ENCODE measurements at regions not wholly inside any gene's neighbourhood (a gene's known extent, or its start where the extent isn't known, plus 50 kb on each side); places are given as distances from the start of the nearest gene placed in this dataset.
A peak's percentile ranks its signal among the peaks of the same experiment; 100 is the strongest.

- H3K4me3 ChIP-seq (ENCODE audit: low read length), result no peak overlapping the region
- DNase-seq (ENCODE audit: low read depth), result no peak
- no peak for TF ChIP-seq CTCF (conservative IDR thresholded peaks at IDR 0.05; ENCODE audit: low read length)
Measured at GRCh38 chrX:30150196-30150895, 65.0 kb upstream of the MAGEB2 start.

- no peak for TF ChIP-seq CTCF (conservative IDR thresholded peaks at IDR 0.05; ENCODE audit: low read length)
- DNase-seq (ENCODE audit: low read depth), result no peak
- no peak overlapping the region for H3K4me3 ChIP-seq (ENCODE audit: low read length)
Measured at GRCh38 chrX:30151964-30152363, 63.4 kb upstream of the MAGEB2 start.

- DNase-seq (ENCODE audit: low read depth), result no peak
- no peak overlapping the region for H3K4me3 ChIP-seq (ENCODE audit: low read length)
- no peak for TF ChIP-seq CTCF (conservative IDR thresholded peaks at IDR 0.05; ENCODE audit: low read length)
Measured at GRCh38 chrX:30153175-30153880, 62.0 kb upstream of the MAGEB2 start.

GRCh38 chrX:30153881-30154260 lies 61.5 kb upstream of the MAGEB2 start:
- no peak overlapping the region for H3K4me3 ChIP-seq (ENCODE audit: low read length)
- TF ChIP-seq CTCF (conservative IDR thresholded peaks at IDR 0.05; ENCODE audit: low read length), result no peak
- peak; percentile 28 for DNase-seq (ENCODE audit: low read depth)

- H3K4me3 ChIP-seq (ENCODE audit: low read length), result no peak overlapping the region
- DNase-seq (ENCODE audit: low read depth), result no peak
- TF ChIP-seq CTCF (conservative IDR thresholded peaks at IDR 0.05; ENCODE audit: low read length), result no peak
Measured at GRCh38 chrX:30156009-30156408, 59.4 kb upstream of the MAGEB2 start.

GRCh38 chrX:30156880-30157560 lies 58.3 kb upstream of the MAGEB2 start:
- no peak overlapping the region for H3K4me3 ChIP-seq (ENCODE audit: low read length)
- TF ChIP-seq CTCF (conservative IDR thresholded peaks at IDR 0.05; ENCODE audit: low read length), result no peak
- no peak for DNase-seq (ENCODE audit: low read depth)

Data from AG10803 (cell line).